ENCODE measurements at regions not wholly inside any gene's neighbourhood (a gene's known extent, or its start where the extent isn't known, plus 50 kb on each side); places are given as distances from the start of the nearest gene placed in this dataset.

- H3K4me3 ChIP-seq: no peak overlapping the region
- in situ Hi-C loops (cut with MboI): no loop called here
- no peaks in the 10 kb centered on the region for H3K79me2 ChIP-seq (ENCODE audit: control insufficient read depth, insufficient read depth, low read length)
- H3K27me3 ChIP-seq (replicated peaks in 1 of 2; ENCODE audit: control insufficient read depth in 2 of 2, insufficient read depth in 2 of 2, low read length in 1 of 2): no peaks in the 10 kb centered on the region
- no TSS peak for BruUV-seq (replicated peaks)
- intact Hi-C loops (cut with micrococcal nuclease; ENCODE audit: unreplicated experiment): no loop called here
- H3K9ac ChIP-seq (ENCODE audit: control insufficient read depth, insufficient read depth, low read length): no peak overlapping the region
- ChIA-PET POLR2A (interaction anchor here (0.6 kb wide), 1 partner anchor 298 kb away, joined by 3 read pairs; no protein-coding TSS in a partner anchor), CTCF (no interaction called here), RAD21 (ENCODE audit: unreplicated experiment) (no interaction called here), SMC1A (ENCODE audit: uncharacterized antibody, unreplicated experiment) (interaction anchor here (1.2 kb wide), 1 partner anchor 35 kb away, joined by 4 read pairs; no protein-coding TSS in a partner anchor)
- DNase-seq (ENCODE audit: low read depth, low spot score) (no peak), ATAC-seq (no peak), FAIRE-seq (no peak)
- no peaks in the 10 kb centered on the region for H3K4me1 ChIP-seq (ENCODE audit: control insufficient read depth, insufficient read depth, low read length)
- no peak overlapping the region for H2AFZ ChIP-seq (ENCODE audit: control insufficient read depth, low read depth, low read length)
- H3K36me3 ChIP-seq (ENCODE audit: control insufficient read depth in 2 of 2, insufficient read depth in 2 of 2, low read length in 1 of 2): no peaks in the 10 kb centered on the region
- no peaks in the 10 kb centered on the region for H3K9me3 ChIP-seq (replicated peaks; ENCODE audit: control insufficient read depth, insufficient read depth, low read length)
- H4K20me1 ChIP-seq (ENCODE audit: control insufficient read depth, insufficient read depth): no peaks in the 10 kb centered on the region
- H3K4me2 ChIP-seq (ENCODE audit: control insufficient read depth, insufficient read depth): no peak overlapping the region
- TF ChIP-seq USF1 (IDR thresholded peaks at IDR 0.05; ENCODE audit: borderline replicate concordance, extremely low read length, insufficient read depth, low read depth, low read length) (no peak), ZSCAN29 (IDR thresholded peaks at IDR 0.05) (no peak), USF2 (IDR thresholded peaks at IDR 0.05; ENCODE audit: borderline replicate concordance, low read depth, low read length) (no peak), ZNF622 (IDR thresholded peaks at IDR 0.05) (no peak), E2F8 (IDR thresholded peaks at IDR 0.05; ENCODE audit: low read depth, partially characterized antibody) (no peak), SUZ12 (IDR thresholded peaks at IDR 0.05; ENCODE audit: unreplicated experiment) (no peak), EGR1 (IDR thresholded peaks at IDR 0.05; ENCODE audit: borderline replicate concordance in 1 of 2, low read depth in 2 of 2, low read length in 2 of 2) (no peak), NKRF (conservative IDR thresholded peaks at IDR 0.05) (no peak), ZZZ3 (IDR thresholded peaks at IDR 0.05; ENCODE audit: control insufficient read depth, insufficient read length, low read depth) (no peak)
- H3K27ac ChIP-seq (ENCODE audit: control insufficient read depth, insufficient read depth): no peak overlapping the region
- 22% methylated on average over 4 of the region's 4 CpGs for WGBS (ENCODE audit: insufficient coverage, insufficient replicate concordance, low lambda C conversion rate, missing lambda C conversion rate)
These were observed 716.0 kb upstream of the PCDH9 start for GRCh38 chr13:67946131-67946530.
